ENCODE measurements at regions not wholly inside any gene's neighbourhood (a gene's known extent, or its start where the extent isn't known, plus 50 kb on each side); places are given as distances from the start of the nearest gene placed in this dataset.

DNA sequence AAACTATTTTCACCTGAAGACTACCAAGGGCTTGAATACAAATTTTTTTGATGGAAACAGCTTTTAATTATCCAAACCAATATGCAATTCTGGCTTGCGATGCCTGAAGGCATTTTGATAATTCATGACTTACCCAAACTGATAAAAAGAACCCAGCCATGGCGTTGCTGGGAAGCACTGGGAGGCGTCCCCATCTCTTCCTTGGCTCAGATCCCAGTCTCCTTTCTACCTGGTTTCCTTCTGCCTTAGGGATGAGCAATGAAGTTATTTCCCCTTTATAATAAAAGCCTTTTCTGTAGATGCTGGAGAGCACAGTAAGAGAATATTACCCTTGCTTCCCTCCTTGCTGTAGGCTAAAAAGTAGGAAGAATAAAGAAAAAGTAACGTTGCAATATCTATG lies 129.1 kb upstream of the ANK3 start:
- TF ChIP-seq, protein P1, sequence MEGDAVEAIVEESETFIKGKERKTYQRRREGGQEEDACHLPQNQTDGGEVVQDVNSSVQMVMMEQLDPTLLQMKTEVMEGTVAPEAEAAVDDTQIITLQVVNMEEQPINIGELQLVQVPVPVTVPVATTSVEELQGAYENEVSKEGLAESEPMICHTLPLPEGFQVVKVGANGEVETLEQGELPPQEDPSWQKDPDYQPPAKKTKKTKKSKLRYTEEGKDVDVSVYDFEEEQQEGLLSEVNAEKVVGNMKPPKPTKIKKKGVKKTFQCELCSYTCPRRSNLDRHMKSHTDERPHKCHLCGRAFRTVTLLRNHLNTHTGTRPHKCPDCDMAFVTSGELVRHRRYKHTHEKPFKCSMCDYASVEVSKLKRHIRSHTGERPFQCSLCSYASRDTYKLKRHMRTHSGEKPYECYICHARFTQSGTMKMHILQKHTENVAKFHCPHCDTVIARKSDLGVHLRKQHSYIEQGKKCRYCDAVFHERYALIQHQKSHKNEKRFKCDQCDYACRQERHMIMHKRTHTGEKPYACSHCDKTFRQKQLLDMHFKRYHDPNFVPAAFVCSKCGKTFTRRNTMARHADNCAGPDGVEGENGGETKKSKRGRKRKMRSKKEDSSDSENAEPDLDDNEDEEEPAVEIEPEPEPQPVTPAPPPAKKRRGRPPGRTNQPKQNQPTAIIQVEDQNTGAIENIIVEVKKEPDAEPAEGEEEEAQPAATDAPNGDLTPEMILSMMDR (IDR thresholded peaks at IDR 0.05; ENCODE audit: low read length) = no peak
- TF ChIP-seq EZH2 (IDR thresholded peaks at IDR 0.05; ENCODE audit: borderline replicate concordance, low read length) = no peak
